Fibroblast of pulmonary artery (primary cell): ENCODE measurements at regions not wholly inside any gene's neighbourhood (a gene's known extent, or its start where the extent isn't known, plus 50 kb on each side); places are given as distances from the start of the nearest gene placed in this dataset.
"Not testable (repeated sequence)": the region's sequence is repeated elsewhere in the genome, so short reads cannot be mapped to it uniquely, and the experiment has no call there.

ENCODE experiments used
- DNase-seq: peaks from one replicate; pipeline ENCODE4 v3.0.0-alpha.2; 2010; ENCODE audit warnings: low read depth
- H3K4me3 ChIP-seq: replicated peaks from 2 replicates; pipeline ENCODE4 v1.5.1; 2011; ENCODE audit warnings: low read depth, mild to moderate bottlenecking, control low read depth, low read length, moderate library complexity
- TF ChIP-seq, protein P1 (sequence below): IDR thresholded peaks from 2 replicates; pipeline ENCODE4 v1.5.1; 2011; ENCODE audit warnings: mild to moderate bottlenecking, control low read depth, low read length, inconsistent platforms; ENCODE audit errors: missing control alignments

DNA sequence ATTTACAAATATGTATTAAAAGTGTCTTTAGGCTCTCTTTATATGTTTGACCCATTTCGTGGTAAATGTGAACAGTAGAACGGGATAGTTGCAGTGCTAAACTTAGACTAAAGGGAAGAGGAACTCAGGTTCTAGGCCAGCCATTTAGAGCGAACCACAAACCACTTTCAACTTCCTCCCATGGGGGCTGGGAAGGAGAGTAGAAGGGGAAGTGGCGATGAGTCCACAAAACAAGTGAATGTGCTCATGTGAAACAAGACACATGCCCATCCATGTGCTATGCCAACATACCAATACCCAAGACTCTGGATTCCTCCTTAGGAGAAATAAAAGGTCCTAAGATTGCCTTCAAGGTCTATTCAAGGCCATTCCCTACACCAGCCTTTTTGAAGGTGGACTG, 940.4 kb upstream of the FOXG1 start:
- H3K4me3 ChIP-seq, DNase-seq: not testable (repeated sequence)

- not testable (repeated sequence) for DNase-seq, H3K4me3 ChIP-seq
Measured at GRCh38 chr14:27831978-27832377, 934.6 kb upstream of the FOXG1 start.

GRCh38 chr14:27833001-27833400, 933.6 kb upstream of the FOXG1 start:
- not testable (repeated sequence) for H3K4me3 ChIP-seq, DNase-seq

DNA sequence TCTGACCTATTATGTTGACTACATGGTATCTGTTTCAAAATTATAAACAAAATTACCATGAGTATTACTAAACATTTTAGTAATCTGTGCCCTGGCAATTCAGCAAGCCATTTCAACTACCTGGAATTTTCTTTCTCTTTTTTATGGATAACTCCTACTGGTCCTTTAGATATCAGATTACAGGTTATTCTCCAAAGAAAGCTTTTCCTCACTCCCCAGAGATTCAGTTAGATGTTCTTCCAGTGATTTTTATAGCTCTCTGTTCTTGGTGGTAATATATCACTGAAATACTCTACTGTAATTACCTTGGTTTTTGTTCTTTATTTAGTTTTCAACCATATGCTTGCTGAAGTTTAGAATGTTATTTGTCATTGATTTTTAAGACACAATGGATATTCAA, 930.2 kb upstream of the FOXG1 start:
- TF ChIP-seq, protein P1, sequence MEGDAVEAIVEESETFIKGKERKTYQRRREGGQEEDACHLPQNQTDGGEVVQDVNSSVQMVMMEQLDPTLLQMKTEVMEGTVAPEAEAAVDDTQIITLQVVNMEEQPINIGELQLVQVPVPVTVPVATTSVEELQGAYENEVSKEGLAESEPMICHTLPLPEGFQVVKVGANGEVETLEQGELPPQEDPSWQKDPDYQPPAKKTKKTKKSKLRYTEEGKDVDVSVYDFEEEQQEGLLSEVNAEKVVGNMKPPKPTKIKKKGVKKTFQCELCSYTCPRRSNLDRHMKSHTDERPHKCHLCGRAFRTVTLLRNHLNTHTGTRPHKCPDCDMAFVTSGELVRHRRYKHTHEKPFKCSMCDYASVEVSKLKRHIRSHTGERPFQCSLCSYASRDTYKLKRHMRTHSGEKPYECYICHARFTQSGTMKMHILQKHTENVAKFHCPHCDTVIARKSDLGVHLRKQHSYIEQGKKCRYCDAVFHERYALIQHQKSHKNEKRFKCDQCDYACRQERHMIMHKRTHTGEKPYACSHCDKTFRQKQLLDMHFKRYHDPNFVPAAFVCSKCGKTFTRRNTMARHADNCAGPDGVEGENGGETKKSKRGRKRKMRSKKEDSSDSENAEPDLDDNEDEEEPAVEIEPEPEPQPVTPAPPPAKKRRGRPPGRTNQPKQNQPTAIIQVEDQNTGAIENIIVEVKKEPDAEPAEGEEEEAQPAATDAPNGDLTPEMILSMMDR, result no peak
- no peak for DNase-seq
- no peak overlapping the region for H3K4me3 ChIP-seq

- no peak overlapping the region for H3K4me3 ChIP-seq
- TF ChIP-seq, protein P1, result no peak
- DNase-seq, result no peak
Measured at GRCh38 chr14:27845241-27845850, 921.2 kb upstream of the FOXG1 start.

DNA sequence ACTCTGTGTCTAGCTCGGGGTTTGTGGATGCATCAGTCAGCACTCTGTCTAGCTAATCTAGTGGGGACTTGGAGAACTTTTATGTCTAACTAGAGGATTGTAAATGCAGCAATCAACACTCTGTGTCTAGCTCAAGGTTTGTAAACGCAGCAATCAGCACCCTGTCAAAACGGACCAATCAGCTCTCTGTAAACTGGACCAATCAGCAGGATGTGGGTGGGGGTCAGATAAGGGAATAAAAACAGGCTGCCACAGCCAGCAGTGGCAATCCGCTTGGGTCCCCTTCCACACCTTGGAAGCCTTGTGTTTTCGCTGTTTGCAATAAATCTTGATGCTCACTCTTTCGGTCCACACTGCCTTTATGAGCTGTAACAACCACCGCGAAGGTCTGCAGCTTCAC, 920.7 kb upstream of the FOXG1 start:
- DNase-seq, result no peak
- TF ChIP-seq, protein P1, result no peak
- no peak overlapping the region for H3K4me3 ChIP-seq

- H3K4me3 ChIP-seq, DNase-seq: not testable (repeated sequence)
Measured at GRCh38 chr14:27847480-27847879, 919.1 kb upstream of the FOXG1 start.

- DNase-seq, H3K4me3 ChIP-seq: not testable (repeated sequence)
Measured at GRCh38 chr14:27849193-27849592, 917.4 kb upstream of the FOXG1 start.

DNA sequence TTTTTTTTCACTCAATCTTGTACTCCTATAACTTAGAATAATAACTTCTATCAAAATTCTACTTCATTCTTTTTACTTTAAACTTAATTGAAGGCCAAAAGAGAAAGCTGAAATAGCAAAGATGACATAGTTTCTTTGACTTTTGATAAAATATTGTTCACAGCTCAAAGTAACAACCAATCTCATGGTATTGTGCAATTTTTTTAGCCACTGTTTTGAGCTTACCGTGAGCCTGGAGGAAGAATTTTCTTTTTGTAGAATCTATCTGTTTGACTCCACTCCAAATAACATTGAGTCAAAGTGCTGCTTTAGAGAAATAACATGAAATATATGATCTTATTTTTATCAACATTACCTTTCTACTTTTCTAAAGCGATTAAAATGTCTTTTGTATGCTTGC, 903.9 kb upstream of the FOXG1 start:
- TF ChIP-seq, protein P1, result no peak
- DNase-seq, result no peak
- no peak overlapping the region for H3K4me3 ChIP-seq

- TF ChIP-seq, protein P1, result no peak
- no peak overlapping the region for H3K4me3 ChIP-seq
- no peak for DNase-seq
Measured at GRCh38 chr14:27863166-27863565, 903.4 kb upstream of the FOXG1 start.
